Gastrocnemius medialis (tissue), 4 donors: ENCODE measurements at regions not wholly inside any gene's neighbourhood (a gene's known extent, or its start where the extent isn't known, plus 50 kb on each side); places are given as distances from the start of the nearest gene placed in this dataset.

Source experiments
- ATAC-seq, 2 donors: fragments of 150-250 bp; one replicate each; pipeline ENCODE4 v1.9.1; 2016
- DNase-seq, 2 donors: peaks; one replicate each; pipeline ENCODE4 v3.0.0-alpha.2; 2019
- H3K27ac ChIP-seq, 4 donors: fragments of 200-600 bp; sonication (generic); 1 replicate in 1 of 4; 2 replicates in 3 of 4; pipeline ENCODE4 v1.5.1; 2016 to 2018; ENCODE audit warnings: mild to moderate bottlenecking in 2 of 4, moderate library complexity in 1 of 4
- H3K27me3 ChIP-seq, 3 donors: fragments of 200-600 bp; sonication (generic) in 2 of 3; 1 replicate in 1 of 3; 2 replicates in 2 of 3; pipeline versions ENCODE4 v1.5.1 to v1.6.0; 2016 to 2019; ENCODE audit warnings: mild to moderate bottlenecking in 1 of 3, moderate library complexity in 1 of 3
- H3K36me3 ChIP-seq, 2 donors: fragments of 200-600 bp; sonication (generic) in 1 of 2; one replicate each; pipeline ENCODE4 v1.5.1; 2017 to 2018
- H3K4me1 ChIP-seq, 2 donors: fragments of 200-600 bp; sonication (generic) in 1 of 2; one replicate each; pipeline ENCODE4 v1.5.1; 2016 to 2017; ENCODE audit warnings: mild to moderate bottlenecking in 2 of 2
- H3K4me3 ChIP-seq, 4 donors: fragments of 200-600 bp; sonication (generic) in 3 of 4; 1 replicate in 1 of 4; 2 replicates in 3 of 4; pipeline ENCODE4 v1.5.1; 2016 to 2019; ENCODE audit warnings: mild to moderate bottlenecking in 2 of 4
- H3K9me3 ChIP-seq, 3 donors: fragments of 200-600 bp; sonication (generic) in 2 of 3; 1 replicate in 1 of 3; 2 replicates in 2 of 3; pipeline ENCODE4 v1.5.1; 2016 to 2019
- CTCF ChIP-seq, 5 experiments: fragments of 450-650 bp in 3 of 5; fragments of 200-600 bp in 2 of 5; sonication (generic) in 2 of 5; IDR thresholded peaks in 4 of 5; conservative IDR thresholded peaks in 1 of 5; 1 replicate in 4 of 5; 2 replicates in 1 of 5; pipeline ENCODE4 v1.5.1; 2016 to 2019; ENCODE audit warnings: antibody characterized with exemption in 5 of 5, mild to moderate bottlenecking in 3 of 5, moderate library complexity in 3 of 5
- POLR2A ChIP-seq, 2 donors: fragments of 450-650 bp; IDR thresholded peaks; one replicate each; pipeline ENCODE4 v1.6.1; 2017; ENCODE audit warnings: antibody characterized with exemption in 2 of 2, mild to moderate bottlenecking in 2 of 2, moderate library complexity in 2 of 2
- in situ Hi-C, 4 donors: fragments of 200-750 bp; cut with MboI; loops; one replicate each; pipeline versions ENCODE4 v1.15.0 to v1.8.0; 2017; ENCODE audit warnings: low sequenced_read_pairs in 4 of 4
- intact Hi-C: fragments of 100-400 bp; cut with DNase I; formaldehyde crosslinking; loops from one replicate; pipeline ENCODE4 v1.15.1; 2023; ENCODE audit warnings: low total_unique reads

- no peaks in the 10 kb centered on the region for H3K36me3 ChIP-seq
- in situ Hi-C loops (no loop called here), intact Hi-C loops (no loop called here)
- no peak for ATAC-seq
- H3K4me1 ChIP-seq: no peaks in the 10 kb centered on the region
- TF ChIP-seq POLR2A (IDR thresholded peaks at IDR 0.05) (no peak), CTCF (IDR thresholded peaks at IDR 0.05 in 4 of 5, conservative IDR thresholded peaks at IDR 0.05 in 1 of 5) (no peak)
- DNase-seq: no peak
- no peak overlapping the region for H3K27ac ChIP-seq
- H3K9me3 ChIP-seq: no peaks in the 10 kb centered on the region
- no peaks in the 10 kb centered on the region for H3K27me3 ChIP-seq
- H3K4me3 ChIP-seq: no peak overlapping the region
These were observed 99.4 kb upstream of the ATXN3L start for GRCh38 chrX:13419276-13419675.

GRCh38 chrX:13418126-13419097 lies 98.6 kb upstream of the ATXN3L start:
- ATAC-seq: no peak
- H3K4me1 ChIP-seq: no peaks in the 10 kb centered on the region
- H3K27me3 ChIP-seq: no peaks in the 10 kb centered on the region
- H3K27ac ChIP-seq: no peak overlapping the region
- no peaks in the 10 kb centered on the region for H3K36me3 ChIP-seq
- intact Hi-C loops: no loop called here
- DNase-seq: no peak
- TF ChIP-seq POLR2A (IDR thresholded peaks at IDR 0.05) (no peak), CTCF (IDR thresholded peaks at IDR 0.05 in 4 of 5, conservative IDR thresholded peaks at IDR 0.05 in 1 of 5) (no peak)
- in situ Hi-C loops: no loop called here
- H3K4me3 ChIP-seq: no peak overlapping the region
- no peaks in the 10 kb centered on the region for H3K9me3 ChIP-seq

GRCh38 chrX:13415509-13415908 lies 95.7 kb upstream of the ATXN3L start:
- ATAC-seq: no peak
- Histone ChIP-seq H3K36me3 (no peaks in the 10 kb centered on the region), H3K27me3 (no peaks in the 10 kb centered on the region), H3K9me3 (no peaks in the 10 kb centered on the region), H3K4me3 (no peak overlapping the region), H3K4me1 (no peaks in the 10 kb centered on the region), H3K27ac (no peak overlapping the region)
- in situ Hi-C loops: no loop called here
- TF ChIP-seq CTCF (IDR thresholded peaks at IDR 0.05 in 4 of 5, conservative IDR thresholded peaks at IDR 0.05 in 1 of 5) (no peak), POLR2A (IDR thresholded peaks at IDR 0.05) (no peak)
- no peak for DNase-seq
- intact Hi-C loops: no loop called here

- TF ChIP-seq CTCF (IDR thresholded peaks at IDR 0.05 in 4 of 5, conservative IDR thresholded peaks at IDR 0.05 in 1 of 5): no peak
- TF ChIP-seq POLR2A (IDR thresholded peaks at IDR 0.05): no peak
- no peaks in the 10 kb centered on the region for H3K27me3 ChIP-seq
- no peaks in the 10 kb centered on the region for H3K36me3 ChIP-seq
- DNase-seq: no peak
- no peak overlapping the region for H3K4me3 ChIP-seq
- intact Hi-C loops: no loop called here
- H3K9me3 ChIP-seq: no peaks in the 10 kb centered on the region
- in situ Hi-C loops: no loop called here
- H3K27ac ChIP-seq: no peak overlapping the region
- no peak for ATAC-seq
- no peaks in the 10 kb centered on the region for H3K4me1 ChIP-seq
These were observed 94.3 kb upstream of the ATXN3L start for GRCh38 chrX:13414006-13414647.
